H9 (cell line): ENCODE measurements at regions not wholly inside any gene's neighbourhood (a gene's known extent, or its start where the extent isn't known, plus 50 kb on each side); places are given as distances from the start of the nearest gene placed in this dataset.

ENCODE experiments used
- DNase-seq: peaks from one replicate; pipeline ENCODE4 v3.0.0-alpha.2; 2017
- H2AFZ ChIP-seq: one replicate; pipeline ENCODE4 v1.6.1; 2013; ENCODE audit warnings: mild to moderate bottlenecking, low read length, control low read depth, moderate library complexity
- H2AK5ac ChIP-seq: 2 replicates; pipeline ENCODE4 v1.6.1; 2013; ENCODE audit warnings: low read length, control low read depth, mixed read lengths; ENCODE audit not compliant: insufficient read length
- H2BK120ac ChIP-seq: one replicate; pipeline ENCODE4 v1.6.1; 2013; ENCODE audit warnings: low read depth, mild to moderate bottlenecking, low read length, control low read depth, inconsistent platforms; ENCODE audit not compliant: poor library complexity, severe bottlenecking
- H2BK12ac ChIP-seq: 2 replicates; pipeline ENCODE4 v1.6.1; 2013; ENCODE audit warnings: low read length, control low read depth, mixed read lengths, low read depth; ENCODE audit not compliant: insufficient read length
- H2BK15ac ChIP-seq: 2 replicates; pipeline ENCODE4 v1.6.1; 2013; ENCODE audit warnings: low read depth, low read length, control low read depth
- H2BK20ac ChIP-seq: one replicate; pipeline ENCODE4 v1.6.1; 2013; ENCODE audit warnings: low read depth, mild to moderate bottlenecking, low read length, control low read depth, inconsistent platforms; ENCODE audit not compliant: poor library complexity, severe bottlenecking
- H2BK5ac ChIP-seq: 2 replicates; pipeline ENCODE4 v1.6.1; 2013; ENCODE audit warnings: low read length, control low read depth, mixed read lengths; ENCODE audit not compliant: insufficient read length
- H3K14ac ChIP-seq: 2 replicates; pipeline ENCODE4 v1.6.1; 2013; ENCODE audit warnings: low read length, control low read depth; ENCODE audit not compliant: insufficient read depth
- H3K18ac ChIP-seq: 2 replicates; pipeline ENCODE4 v1.6.1; 2013; ENCODE audit warnings: low read depth, mild to moderate bottlenecking, mixed read lengths, low read length, control low read depth; ENCODE audit not compliant: insufficient read length
- H3K23ac ChIP-seq: 2 replicates; pipeline ENCODE4 v1.6.1; 2013; ENCODE audit warnings: low read length, control low read depth, mixed read lengths, low read depth; ENCODE audit not compliant: insufficient read length
- H3K23me2 ChIP-seq: 2 replicates; pipeline ENCODE4 v1.6.1; 2013; ENCODE audit warnings: low read depth, mild to moderate bottlenecking, mixed read lengths, low read length, control low read depth; ENCODE audit not compliant: insufficient read length, poor library complexity, severe bottlenecking
- H3K27ac ChIP-seq: 2 replicates; pipeline ENCODE4 v1.5.1; 2013; ENCODE audit warnings: low read length, control low read depth, mixed read lengths, low read depth; ENCODE audit not compliant: insufficient read length
- H3K27me3 ChIP-seq: 2 replicates; pipeline ENCODE4 v1.6.1; 2013; ENCODE audit warnings: low read length, control low read depth, inconsistent platforms; ENCODE audit not compliant: insufficient read depth
- H3K4ac ChIP-seq: 2 replicates; pipeline ENCODE4 v1.6.1; 2013; ENCODE audit warnings: low read depth, mild to moderate bottlenecking, control low read depth, inconsistent platforms, low read length, moderate library complexity
- H3K4me1 ChIP-seq: 2 replicates; pipeline ENCODE4 v1.6.1; 2013; ENCODE audit warnings: low read length, control low read depth, inconsistent platforms; ENCODE audit not compliant: insufficient read depth
- H3K4me2 ChIP-seq: 2 replicates; pipeline ENCODE4 v1.6.1; 2013; ENCODE audit warnings: low read length, control low read depth, mixed read lengths; ENCODE audit not compliant: insufficient read length, insufficient read depth
- H3K56ac ChIP-seq: 2 replicates; pipeline ENCODE4 v1.6.1; 2013; ENCODE audit warnings: low read depth, mild to moderate bottlenecking, mixed read lengths, low read length, control low read depth; ENCODE audit not compliant: insufficient read length
- H3K79me1 ChIP-seq: 2 replicates; pipeline ENCODE4 v1.6.1; 2013; ENCODE audit warnings: low read depth, mild to moderate bottlenecking, moderate library complexity, low read length, control low read depth, inconsistent platforms; ENCODE audit not compliant: insufficient read depth, poor library complexity, severe bottlenecking
- H3K79me2 ChIP-seq: 2 replicates; pipeline ENCODE4 v1.6.1; 2013; ENCODE audit warnings: low read length, control low read depth, inconsistent platforms; ENCODE audit not compliant: insufficient read depth
- H3K9ac ChIP-seq: 2 replicates; pipeline ENCODE4 v1.6.1; 2013; ENCODE audit warnings: low read length, control low read depth, mixed read lengths; ENCODE audit not compliant: insufficient read length; ENCODE audit errors: extremely low read depth
- H3K9me3 ChIP-seq: one replicate; pipeline ENCODE4 v1.6.1; 2013; ENCODE audit warnings: low read depth, low read length, inconsistent platforms; ENCODE audit not compliant: control insufficient read depth
- H3T11ph ChIP-seq: one replicate; pipeline ENCODE4 v1.6.1; 2013; ENCODE audit warnings: mild to moderate bottlenecking, low read length, control low read depth, inconsistent platforms
- H4K20me1 ChIP-seq: one replicate; pipeline ENCODE4 v1.6.1; 2013; ENCODE audit not compliant: control insufficient read depth, insufficient read length, insufficient read depth
- H4K5ac ChIP-seq: 2 replicates; pipeline ENCODE4 v1.6.1; 2013; ENCODE audit warnings: low read depth, mild to moderate bottlenecking, mixed read lengths, low read length, control low read depth; ENCODE audit not compliant: insufficient read length
- H4K8ac ChIP-seq: replicated peaks from 2 replicates; pipeline ENCODE4 v1.6.1; 2013; ENCODE audit warnings: low read length, control low read depth, mixed read lengths, low read depth; ENCODE audit not compliant: insufficient read length
- H4K91ac ChIP-seq: 2 replicates; pipeline ENCODE4 v1.6.1; 2013; ENCODE audit warnings: low read depth, mild to moderate bottlenecking, moderate library complexity, mixed read lengths, low read length, control low read depth; ENCODE audit not compliant: insufficient read length
- H3K27ac Mint-ChIP-seq, 3 experiments: 2 replicates in 2 of 3; 3 replicates in 1 of 3; pipeline ENCODE4 v1.8.0; 2020 to 2021; ENCODE audit warnings: mixed read lengths in 3 of 3, mild to moderate bottlenecking in 1 of 3, moderate library complexity in 1 of 3
- H3K27me3 Mint-ChIP-seq: 2 replicates; pipeline ENCODE4 v1.8.0; 2021; ENCODE audit warnings: low read depth, mild to moderate bottlenecking, moderate library complexity, mixed read lengths
- H3K36me3 Mint-ChIP-seq, 3 experiments: 2 replicates in 2 of 3; 3 replicates in 1 of 3; pipeline ENCODE4 v1.8.0; 2020 to 2021; ENCODE audit warnings: low read depth in 3 of 3, mixed read lengths in 3 of 3; ENCODE audit not compliant: insufficient read depth in 1 of 3
- H3K4me1 Mint-ChIP-seq, 2 experiments: 2 replicates each; pipeline ENCODE4 v1.8.0; 2020; ENCODE audit warnings: mixed read lengths in 2 of 2
- H3K4me3 Mint-ChIP-seq, 2 experiments: 2 replicates in 1 of 2; 3 replicates in 1 of 2; pipeline ENCODE4 v1.8.0; 2020 to 2021; ENCODE audit warnings: mild to moderate bottlenecking in 2 of 2, mixed read lengths in 2 of 2, moderate library complexity in 1 of 2
- H3K9me3 Mint-ChIP-seq, 2 experiments: 2 replicates in 1 of 2; 3 replicates in 1 of 2; pipeline ENCODE4 v1.8.0; 2020; ENCODE audit warnings: mild to moderate bottlenecking in 2 of 2, mixed read lengths in 2 of 2, moderate library complexity in 1 of 2
- CTCF ChIP-seq: fragments of 200-600 bp; sonication (generic); conservative IDR thresholded peaks from 3 replicates; pipeline ENCODE4 v1.8.0; 2021; ENCODE audit warnings: antibody characterized with exemption, mild to moderate bottlenecking
- WGBS: extraction: QIAGEN DNeasy Blood & Tissue Kit; methylation state at CpG from one replicate; pipeline ENCODE4 v1.1.7; 2013; ENCODE audit warnings: missing lambda C conversion rate, low lambda C conversion rate, mixed read lengths; ENCODE audit not compliant: insufficient read length; ENCODE audit errors: extremely low coverage; 5-methylcytosine and 5-hydroxymethylcytosine counted together

GRCh38 chr1:2864203-2864905 is 62.9 kb upstream of the TTC34 start:
- Histone ChIP-seq H3K23me2 (no peaks in the 10 kb centered on the region), H3T11ph (no peak overlapping the region), H3K27ac (no peak overlapping the region), H2AFZ (no peak overlapping the region), H4K20me1 (no peaks in the 10 kb centered on the region), H4K5ac (no peak overlapping the region), H3K14ac (no peak overlapping the region), H2AK5ac (no peak overlapping the region), H2BK20ac (no peak overlapping the region), H3K9ac (no peak overlapping the region), H3K56ac (no peak overlapping the region), H2BK12ac (no peak overlapping the region), H3K4ac (no peak overlapping the region), H3K79me1 (no peaks in the 10 kb centered on the region), H3K23ac (no peak overlapping the region), H4K91ac (no peak overlapping the region), H3K9me3 (peaks cover 74% of the 10 kb centered on the region), H3K4me2 (no peak overlapping the region), H3K4me1 (no peaks in the 10 kb centered on the region), H3K27me3 (no peaks in the 10 kb centered on the region), H3K79me2 (no peaks in the 10 kb centered on the region), H2BK120ac (no peak overlapping the region), H4K8ac (no peak overlapping the region), H2BK15ac (no peak overlapping the region), H2BK5ac (no peak overlapping the region), H3K18ac (no peak overlapping the region)
- peaks cover 0 to 68% of the 10 kb centered on the region in 2 experiments; a peak in 3 of 5 replicates for H3K9me3 Mint-ChIP-seq
- no peak for TF ChIP-seq CTCF
- H3K4me1 Mint-ChIP-seq: no peaks in the 10 kb centered on the region
- no peak overlapping the region; a peak in 1 of 7 replicates for H3K27ac Mint-ChIP-seq
- WGBS: no CpG with 5 or more reads among the region's 29 CpGs
- peaks cover 0 to 7% (median 4%) of the 10 kb centered on the region in 3 experiments; a peak in 3 of 7 replicates for H3K36me3 Mint-ChIP-seq
- DNase-seq: no peak
- peaks cover 5% of the 10 kb centered on the region for H3K27me3 Mint-ChIP-seq
- H3K4me3 Mint-ChIP-seq: no peak overlapping the region
